HG03175 (cell line): ENCODE measurements at regions not wholly inside any gene's neighbourhood (a gene's known extent, or its start where the extent isn't known, plus 50 kb on each side); places are given as distances from the start of the nearest gene placed in this dataset.
"Not testable (repeated sequence)": the region's sequence is repeated elsewhere in the genome, so short reads cannot be mapped to it uniquely, and the experiment has no call there.

Experiments used
- ATAC-seq: cut with Tn5 transposase; IDR thresholded peaks from one replicate; pipeline ENCODE4 v1.9.1; 2021; ENCODE audit warnings: mild to moderate bottlenecking, moderate library complexity; ENCODE audit not compliant: unreplicated experiment

DNA sequence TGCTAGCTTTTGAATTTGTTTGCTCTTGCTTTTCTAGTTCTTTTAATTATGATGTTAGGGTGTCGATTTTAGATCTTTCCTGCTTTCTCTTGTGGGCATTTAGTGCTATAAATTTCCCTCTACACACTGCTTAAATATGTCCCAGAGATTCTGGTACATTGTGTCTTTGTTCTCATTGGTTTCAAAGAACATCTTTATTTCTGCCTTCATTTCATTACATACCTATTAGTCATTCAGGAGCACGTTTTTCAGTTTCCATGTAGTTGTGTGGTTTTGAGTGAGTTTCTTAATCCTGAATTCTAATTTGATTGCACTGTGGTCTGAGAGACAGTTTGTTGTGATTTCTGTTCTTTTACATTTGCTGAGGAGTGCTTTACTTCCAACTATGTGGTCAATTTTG lies 51.2 kb upstream of the MB21D2 start:
- not testable (repeated sequence) for ATAC-seq

- ATAC-seq = no peak
Measured at GRCh38 chr3:192980632-192981031, 63.0 kb upstream of the MB21D2 start.

DNA sequence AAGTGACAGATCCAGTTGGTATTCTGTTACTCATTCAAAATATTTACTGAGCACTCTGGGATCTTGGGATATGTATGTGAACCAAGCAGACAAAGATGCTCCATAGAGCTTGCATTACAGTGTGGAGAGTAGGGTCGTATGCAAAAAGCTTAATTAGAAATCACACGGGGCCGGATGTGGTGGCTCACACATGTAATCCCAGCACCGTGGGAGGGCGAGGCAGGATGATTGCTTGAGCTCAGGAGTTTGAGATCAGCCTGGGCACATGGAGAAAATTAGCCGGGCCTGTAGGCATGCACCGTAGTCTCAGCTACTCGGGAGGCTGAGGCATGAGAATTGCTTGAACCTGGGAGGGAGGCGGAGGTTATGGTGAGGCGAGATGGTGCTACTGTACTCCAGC lies 68.7 kb upstream of the MB21D2 start:
- no peak for ATAC-seq

GRCh38 chr3:192991356-192991755 lies 73.7 kb upstream of the MB21D2 start:
- ATAC-seq = no peak

- ATAC-seq = no peak
Measured at GRCh38 chr3:192992361-192992760, 74.7 kb upstream of the MB21D2 start.

GRCh38 chr3:192993411-192993810 lies 75.8 kb upstream of the MB21D2 start:
- no peak for ATAC-seq

- not testable (repeated sequence) for ATAC-seq
Measured at GRCh38 chr3:193001113-193001512, 83.5 kb upstream of the MB21D2 start.

DNA sequence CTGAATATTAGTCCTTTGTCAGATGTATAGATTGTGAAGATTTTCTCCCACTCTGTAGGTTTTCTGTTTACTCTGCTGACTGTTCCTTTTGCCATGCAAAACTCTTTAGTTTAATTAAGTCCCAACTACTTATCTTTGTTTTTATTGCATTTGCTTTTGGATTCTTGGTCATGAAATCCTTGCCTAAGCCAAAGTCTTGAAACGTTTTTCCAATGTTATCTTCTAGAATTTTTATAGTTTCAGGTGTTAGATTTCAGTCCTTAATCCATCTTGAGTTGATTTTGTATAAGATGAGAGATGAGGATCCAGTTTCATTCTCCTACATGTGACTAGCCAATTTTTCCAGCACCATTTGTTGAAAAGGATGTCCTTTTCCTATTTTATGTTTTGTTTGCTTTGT lies 86.0 kb upstream of the MB21D2 start:
- ATAC-seq = not testable (repeated sequence)

DNA sequence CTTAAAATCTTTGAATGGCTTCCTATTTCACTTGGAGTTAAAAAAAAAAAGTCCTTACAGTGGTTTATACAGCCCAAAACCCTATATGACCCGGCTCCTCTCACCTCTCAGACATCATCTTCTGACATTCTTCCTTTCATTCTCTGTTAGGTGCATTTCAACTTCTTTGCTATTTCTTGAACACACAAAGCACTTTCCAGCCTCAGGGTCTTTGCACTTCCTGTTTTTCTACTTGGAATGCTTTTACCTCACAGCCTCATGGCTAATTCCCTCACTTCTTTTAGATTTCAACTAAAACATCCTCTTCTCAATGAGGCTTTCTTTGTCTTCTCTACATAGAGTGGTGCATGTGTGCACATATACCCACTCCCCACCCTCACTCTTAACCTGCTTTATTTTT lies 91.0 kb upstream of the MB21D2 start:
- no peak for ATAC-seq

DNA sequence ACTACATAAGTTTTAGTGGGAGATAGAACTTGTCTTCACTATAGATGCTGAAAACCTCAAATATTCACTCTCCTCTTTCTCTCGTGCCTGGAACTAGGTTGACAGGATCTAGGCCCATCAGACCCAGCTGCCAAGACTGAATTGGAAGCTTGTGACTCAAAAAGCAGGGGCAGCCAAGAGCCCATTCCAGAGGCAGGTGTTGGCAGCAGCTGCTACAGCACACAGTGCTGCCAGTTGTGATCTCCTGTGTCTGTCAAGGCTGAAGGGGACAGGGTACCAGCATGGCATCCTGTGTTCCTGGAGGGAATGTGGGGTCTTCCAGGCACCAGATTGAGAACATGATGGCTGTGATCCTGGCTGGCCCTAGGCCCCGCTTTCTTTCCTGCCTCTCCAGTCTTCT lies 92.5 kb upstream of the MB21D2 start:
- ATAC-seq = no peak

DNA sequence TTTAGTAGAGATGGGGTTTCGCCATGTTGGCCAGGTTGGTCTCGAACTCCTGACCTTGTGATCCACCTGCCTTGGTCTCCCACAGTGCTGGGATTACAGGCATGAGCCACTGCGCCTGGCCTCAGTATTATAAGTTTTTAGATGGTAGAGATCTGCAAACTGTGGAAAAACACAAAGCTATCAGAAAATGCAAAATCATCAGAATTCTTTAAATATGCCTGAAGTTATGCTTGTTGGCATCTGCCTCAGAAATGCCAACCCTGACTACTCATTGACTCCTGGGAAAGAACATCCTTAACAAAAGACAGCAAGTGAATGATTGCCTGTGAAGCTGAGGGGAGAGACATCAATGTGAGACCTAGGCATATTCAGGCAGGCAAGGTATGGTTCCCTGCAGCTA lies 94.3 kb upstream of the MB21D2 start:
- ATAC-seq = no peak

GRCh38 chr3:193014902-193015301 lies 97.2 kb upstream of the MB21D2 start:
- no peak for ATAC-seq

DNA sequence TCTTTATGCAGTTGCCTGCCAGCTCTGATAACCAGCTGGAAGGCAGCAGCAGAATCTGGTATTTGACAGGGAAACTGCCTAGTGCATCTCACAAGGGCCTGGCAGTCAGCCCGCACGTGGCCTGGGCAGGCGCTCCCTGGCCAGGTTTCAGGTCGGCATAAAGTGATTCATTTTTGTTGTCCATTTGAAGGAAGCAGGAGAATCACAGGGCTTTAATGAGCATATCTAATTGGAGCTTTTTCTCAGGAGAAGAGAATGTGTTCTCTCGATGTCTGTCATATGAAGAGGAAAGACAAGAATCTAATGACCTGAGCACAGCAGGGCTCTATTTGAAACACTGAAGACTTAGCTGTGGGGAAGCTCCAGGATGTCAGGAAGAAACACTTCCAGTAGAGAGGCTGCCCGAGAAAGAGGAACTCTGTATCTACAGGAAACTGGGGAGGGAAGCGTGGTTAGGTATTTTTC lies 98.8 kb upstream of the MB21D2 start:
- ATAC-seq = no peak

DNA sequence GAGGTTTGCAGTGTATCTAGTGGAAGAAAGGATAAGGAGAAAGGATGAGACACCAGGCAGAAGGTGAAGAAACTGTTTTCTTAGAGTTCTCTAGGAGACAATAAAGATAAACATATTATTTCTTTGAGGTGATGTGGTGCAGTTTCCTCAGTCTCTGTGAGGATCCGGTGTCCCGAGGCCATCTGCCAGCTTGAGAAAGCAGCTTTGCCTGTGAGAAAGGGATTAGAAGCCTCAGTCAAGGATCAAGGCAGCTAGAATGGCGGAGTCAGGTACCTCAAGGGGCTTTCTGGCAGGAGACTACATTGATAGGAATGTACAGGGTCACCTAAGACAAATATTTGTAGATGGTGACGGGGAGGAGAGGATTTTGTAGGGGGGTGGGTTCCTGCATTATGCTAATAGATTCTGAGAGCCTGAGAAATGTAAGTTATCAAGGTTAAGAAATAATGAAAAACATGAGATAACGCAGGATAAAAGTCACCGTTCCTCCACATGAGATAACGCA lies 103.9 kb upstream of the MB21D2 start:
- no peak for ATAC-seq

- ATAC-seq = no peak
Measured at GRCh38 chr3:193023218-193023617, 105.6 kb upstream of the MB21D2 start.

DNA sequence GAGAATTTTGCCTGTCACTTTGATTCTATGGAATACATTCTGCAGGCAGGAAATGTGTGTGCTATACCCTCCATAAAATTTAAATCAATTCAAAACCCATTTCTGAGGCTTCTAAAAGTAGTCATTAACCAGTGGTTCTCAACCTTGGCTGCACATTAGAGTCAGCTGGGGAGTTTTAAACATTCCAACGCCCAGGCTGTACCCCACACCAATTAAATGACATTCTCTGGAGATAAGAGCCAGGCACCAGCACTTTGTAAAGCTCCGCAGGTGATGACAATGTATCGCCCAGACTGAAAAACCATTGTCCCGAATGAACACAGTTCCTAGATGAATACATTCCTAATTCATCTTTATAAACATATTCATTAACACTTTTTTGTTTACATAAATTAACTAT lies 110.6 kb upstream of the MB21D2 start:
- no peak for ATAC-seq

DNA sequence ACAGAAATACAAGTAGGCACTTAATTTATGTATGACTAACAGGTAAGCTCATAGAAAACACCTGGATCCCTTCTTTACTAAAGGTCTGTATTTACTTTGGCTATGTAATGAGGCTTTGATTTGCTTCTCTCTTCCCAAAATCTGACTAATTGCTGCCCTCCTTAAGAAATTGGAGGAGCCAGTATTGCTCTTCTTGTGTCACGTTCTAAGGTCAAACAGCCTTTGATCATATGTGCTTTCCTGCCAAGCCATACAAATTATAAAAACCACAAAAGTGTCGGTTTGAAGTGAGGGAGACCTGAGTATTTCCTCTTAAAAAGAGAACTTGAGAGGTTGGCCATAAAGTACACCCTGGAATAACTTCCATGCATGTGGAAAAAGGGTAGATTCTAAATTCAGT lies 112.1 kb upstream of the MB21D2 start:
- no peak for ATAC-seq

DNA sequence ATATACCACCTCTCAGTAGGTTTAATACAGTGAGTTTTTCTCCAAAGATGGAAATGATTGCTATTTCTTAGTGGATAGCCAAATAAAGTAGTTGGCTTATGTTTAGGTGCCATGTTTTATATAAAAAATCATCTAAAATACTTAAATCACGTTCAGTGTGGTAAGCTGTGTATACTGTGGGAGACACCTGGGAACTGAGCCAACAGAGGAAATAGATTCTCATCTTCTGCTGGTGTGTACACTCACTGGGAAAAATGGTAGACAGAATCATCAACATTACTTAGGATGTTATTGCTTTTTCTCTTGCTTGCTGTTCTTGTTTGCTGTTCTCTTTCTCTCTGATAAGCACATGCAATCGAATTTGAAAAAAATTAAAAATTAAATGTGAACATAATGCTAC lies 112.6 kb upstream of the MB21D2 start:
- ATAC-seq = no peak

- ATAC-seq = no peak
Measured at GRCh38 chr3:193031911-193032310, 114.3 kb upstream of the MB21D2 start.

DNA sequence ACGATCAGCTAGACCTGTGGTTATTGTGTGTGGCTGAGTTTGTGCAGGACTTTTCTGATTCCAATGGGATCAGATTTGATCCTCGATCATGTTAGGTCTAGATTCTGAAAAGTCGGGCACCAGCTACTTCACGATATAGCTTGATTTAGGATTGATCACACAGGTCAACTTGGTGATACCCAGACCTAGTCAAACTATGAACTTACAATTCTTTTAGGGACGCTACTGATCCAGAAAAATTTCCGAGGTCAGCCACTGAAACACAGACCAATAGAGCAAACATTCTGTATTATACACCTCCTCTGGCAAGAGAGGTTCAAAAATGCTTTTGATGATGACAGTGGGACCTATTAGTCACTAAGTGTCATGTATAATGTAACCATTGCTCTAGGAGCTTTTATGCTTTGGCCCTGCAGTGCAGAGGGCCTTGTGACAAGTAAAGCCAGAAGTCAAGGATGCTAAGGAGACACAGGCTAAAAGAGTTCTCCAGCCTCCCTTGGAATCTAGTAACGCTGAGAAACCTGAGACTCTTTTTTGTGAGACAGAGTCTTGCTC lies 115.6 kb upstream of the MB21D2 start:
- ATAC-seq = no peak

DNA sequence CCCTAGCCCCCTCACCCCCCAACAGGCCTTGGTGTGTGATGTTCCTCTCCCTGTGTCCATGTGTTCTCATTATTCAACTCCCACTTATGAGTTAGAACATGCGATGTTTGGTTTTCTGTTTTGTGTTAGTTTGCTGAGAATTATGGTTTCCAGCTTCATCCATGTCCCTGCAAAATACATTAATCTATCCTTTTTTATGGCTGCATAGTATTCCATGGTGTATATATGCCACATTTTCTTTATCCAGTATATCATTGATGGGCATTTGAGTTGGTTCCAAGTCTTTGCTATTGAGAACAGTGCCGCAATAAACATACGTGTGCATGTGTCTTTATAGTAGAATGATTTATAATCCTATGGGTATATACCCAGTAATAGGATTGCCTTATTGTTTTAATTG lies 120.2 kb upstream of the MB21D2 start:
- ATAC-seq = not testable (repeated sequence)

- no peak for ATAC-seq
Measured at GRCh38 chr3:193039058-193039457, 121.4 kb upstream of the MB21D2 start.
